BLaER1 (cell line): ENCODE measurements at regions not wholly inside any gene's neighbourhood (a gene's known extent, or its start where the extent isn't known, plus 50 kb on each side); places are given as distances from the start of the nearest gene placed in this dataset.

Source experiments
- H3K27ac ChIP-seq: shearing (Covaris generic); formaldehyde crosslinking; 2 replicates; pipeline ENCODE4 v1.8.1; 2022
- H3K27me3 ChIP-seq: shearing (Covaris generic); formaldehyde crosslinking; 2 replicates; pipeline ENCODE4 v1.8.1; 2022
- H3K36me3 ChIP-seq: shearing (Covaris generic); formaldehyde crosslinking; 2 replicates; pipeline ENCODE4 v1.8.1; 2022
- H3K4me1 ChIP-seq: shearing (Covaris generic); formaldehyde crosslinking; 2 replicates; pipeline ENCODE4 v1.8.1; 2022
- H3K4me2 ChIP-seq: shearing (Covaris generic); formaldehyde crosslinking; 2 replicates; pipeline ENCODE4 v1.8.1; 2022
- H3K4me3 ChIP-seq: shearing (Covaris generic); formaldehyde crosslinking; 2 replicates; pipeline ENCODE4 v1.8.1; 2022
- H3K9ac ChIP-seq: shearing (Covaris generic); formaldehyde crosslinking; 2 replicates; pipeline ENCODE4 v1.8.1; 2022
- H3K9me3 ChIP-seq: shearing (Covaris generic); formaldehyde crosslinking; 2 replicates; pipeline ENCODE4 v1.8.1; 2022
- H4K20me1 ChIP-seq: shearing (Covaris generic); formaldehyde crosslinking; 2 replicates; pipeline ENCODE4 v1.8.1; 2022
- Cebpa-rat ChIP-seq: shearing (Covaris generic); IDR thresholded peaks from 2 replicates; pipeline ENCODE4 v1.8.1; 2022

- no peaks in the 10 kb centered on the region for H3K9me3 ChIP-seq
- no peak overlapping the region for H3K4me2 ChIP-seq
- H3K27ac ChIP-seq = no peak overlapping the region
- no peak overlapping the region for H3K4me3 ChIP-seq
- no peak overlapping the region for H3K9ac ChIP-seq
- no peak for TF ChIP-seq Cebpa-rat
- H3K36me3 ChIP-seq = no peaks in the 10 kb centered on the region
- H4K20me1 ChIP-seq = no peaks in the 10 kb centered on the region
- H3K27me3 ChIP-seq = no peaks in the 10 kb centered on the region
- H3K4me1 ChIP-seq = no peaks in the 10 kb centered on the region
Measured at GRCh38 chr2:65820454-65820853, 388.1 kb upstream of the SPRED2 start.

GRCh38 chr2:65819963-65820362 lies 387.6 kb upstream of the SPRED2 start:
- no peak overlapping the region for H3K4me3 ChIP-seq
- no peaks in the 10 kb centered on the region for H3K27me3 ChIP-seq
- TF ChIP-seq Cebpa-rat = no peak

GRCh38 chr2:65818873-65819451 lies 386.6 kb upstream of the SPRED2 start:
- Histone ChIP-seq H3K4me1 (no peaks in the 10 kb centered on the region), H3K9ac (no peak overlapping the region), H3K4me2 (no peak overlapping the region), H3K4me3 (no peak overlapping the region), H3K27me3 (no peaks in the 10 kb centered on the region), H3K36me3 (no peaks in the 10 kb centered on the region), H4K20me1 (no peaks in the 10 kb centered on the region), H3K27ac (no peak overlapping the region), H3K9me3 (no peaks in the 10 kb centered on the region)
- TF ChIP-seq Cebpa-rat = no peak

More at GRCh38 chr2:65819963-65820362, 387.6 kb upstream of the SPRED2 start:
- H4K20me1 ChIP-seq = no peaks in the 10 kb centered on the region
- H3K4me2 ChIP-seq = no peak overlapping the region
- no peaks in the 10 kb centered on the region for H3K9me3 ChIP-seq
- no peaks in the 10 kb centered on the region for H3K4me1 ChIP-seq
- no peaks in the 10 kb centered on the region for H3K36me3 ChIP-seq
- H3K9ac ChIP-seq = no peak overlapping the region
- no peak overlapping the region for H3K27ac ChIP-seq

- H3K4me3 ChIP-seq = no peak overlapping the region
- H3K9ac ChIP-seq = no peak overlapping the region
- no peak overlapping the region for H3K4me2 ChIP-seq
- no peaks in the 10 kb centered on the region for H3K27me3 ChIP-seq
- TF ChIP-seq Cebpa-rat = no peak
- H4K20me1 ChIP-seq = no peaks in the 10 kb centered on the region
- no peaks in the 10 kb centered on the region for H3K36me3 ChIP-seq
- H3K27ac ChIP-seq = no peak overlapping the region
- H3K4me1 ChIP-seq = no peaks in the 10 kb centered on the region
- no peaks in the 10 kb centered on the region for H3K9me3 ChIP-seq
Measured at GRCh38 chr2:65813631-65814173, 381.3 kb upstream of the SPRED2 start.

- Histone ChIP-seq H3K27me3 (no peaks in the 10 kb centered on the region), H3K36me3 (no peaks in the 10 kb centered on the region), H4K20me1 (no peaks in the 10 kb centered on the region), H3K4me2 (no peak overlapping the region), H3K9ac (no peak overlapping the region), H3K4me3 (no peak overlapping the region), H3K9me3 (peaks cover 2% of the 10 kb centered on the region; the same call in 1 of the 2 replicates), H3K27ac (no peak overlapping the region), H3K4me1 (no peaks in the 10 kb centered on the region)
- TF ChIP-seq Cebpa-rat = no peak
Measured at GRCh38 chr2:65812887-65813286, 380.5 kb upstream of the SPRED2 start.

- H3K9ac ChIP-seq = no peak overlapping the region
- TF ChIP-seq Cebpa-rat = no peak
Measured at GRCh38 chr2:65807942-65808341, 375.5 kb upstream of the SPRED2 start.

GRCh38 chr2:65804777-65805176 lies 372.4 kb upstream of the SPRED2 start:
- no peaks in the 10 kb centered on the region for H3K27me3 ChIP-seq
- no peaks in the 10 kb centered on the region for H3K4me1 ChIP-seq
- no peaks in the 10 kb centered on the region for H4K20me1 ChIP-seq
- no peak overlapping the region for H3K4me3 ChIP-seq
- H3K27ac ChIP-seq = no peak overlapping the region
- no peak overlapping the region for H3K9ac ChIP-seq
- no peak overlapping the region for H3K4me2 ChIP-seq
- H3K9me3 ChIP-seq = peaks cover 3% of the 10 kb centered on the region; the same call in 1 of the 2 replicates
- TF ChIP-seq Cebpa-rat = no peak
- H3K36me3 ChIP-seq = no peaks in the 10 kb centered on the region

More at GRCh38 chr2:65807942-65808341, 375.5 kb upstream of the SPRED2 start:
- Histone ChIP-seq H3K4me3 (no peak overlapping the region), H3K36me3 (no peaks in the 10 kb centered on the region), H3K4me1 (no peaks in the 10 kb centered on the region), H3K27me3 (no peaks in the 10 kb centered on the region), H3K4me2 (no peak overlapping the region), H3K27ac (no peak overlapping the region), H3K9me3 (peaks cover 3% of the 10 kb centered on the region; the same call in 1 of the 2 replicates), H4K20me1 (no peaks in the 10 kb centered on the region)

GRCh38 chr2:65802298-65802942 lies 370.0 kb upstream of the SPRED2 start:
- no peak for TF ChIP-seq Cebpa-rat
- H3K4me3 ChIP-seq = no peak overlapping the region
- no peaks in the 10 kb centered on the region for H4K20me1 ChIP-seq
- H3K4me1 ChIP-seq = no peaks in the 10 kb centered on the region
- H3K9me3 ChIP-seq = no peaks in the 10 kb centered on the region
- no peaks in the 10 kb centered on the region for H3K36me3 ChIP-seq
- no peak overlapping the region for H3K4me2 ChIP-seq
- H3K27ac ChIP-seq = no peak overlapping the region
- H3K27me3 ChIP-seq = no peaks in the 10 kb centered on the region
- no peak overlapping the region for H3K9ac ChIP-seq

- Histone ChIP-seq H3K27me3 (no peaks in the 10 kb centered on the region), H3K9me3 (no peaks in the 10 kb centered on the region), H4K20me1 (no peaks in the 10 kb centered on the region), H3K27ac (no peak overlapping the region), H3K4me1 (no peaks in the 10 kb centered on the region), H3K36me3 (no peaks in the 10 kb centered on the region), H3K4me3 (no peak overlapping the region), H3K9ac (no peak overlapping the region), H3K4me2 (no peak overlapping the region)
- no peak for TF ChIP-seq Cebpa-rat
Measured at GRCh38 chr2:65800998-65801397, 368.6 kb upstream of the SPRED2 start.

GRCh38 chr2:65799141-65799854 lies 366.9 kb upstream of the SPRED2 start:
- no peak overlapping the region for H3K4me3 ChIP-seq
- no peak overlapping the region for H3K27ac ChIP-seq
- H4K20me1 ChIP-seq = no peaks in the 10 kb centered on the region
- no peaks in the 10 kb centered on the region for H3K4me1 ChIP-seq
- H3K36me3 ChIP-seq = no peaks in the 10 kb centered on the region
- H3K9ac ChIP-seq = no peak overlapping the region
- H3K4me2 ChIP-seq = no peak overlapping the region
- no peak for TF ChIP-seq Cebpa-rat
- H3K27me3 ChIP-seq = no peaks in the 10 kb centered on the region
- H3K9me3 ChIP-seq = no peaks in the 10 kb centered on the region
